ENCODE measurements at regions not wholly inside any gene's neighbourhood (a gene's known extent, or its start where the extent isn't known, plus 50 kb on each side); places are given as distances from the start of the nearest gene placed in this dataset.

DNA sequence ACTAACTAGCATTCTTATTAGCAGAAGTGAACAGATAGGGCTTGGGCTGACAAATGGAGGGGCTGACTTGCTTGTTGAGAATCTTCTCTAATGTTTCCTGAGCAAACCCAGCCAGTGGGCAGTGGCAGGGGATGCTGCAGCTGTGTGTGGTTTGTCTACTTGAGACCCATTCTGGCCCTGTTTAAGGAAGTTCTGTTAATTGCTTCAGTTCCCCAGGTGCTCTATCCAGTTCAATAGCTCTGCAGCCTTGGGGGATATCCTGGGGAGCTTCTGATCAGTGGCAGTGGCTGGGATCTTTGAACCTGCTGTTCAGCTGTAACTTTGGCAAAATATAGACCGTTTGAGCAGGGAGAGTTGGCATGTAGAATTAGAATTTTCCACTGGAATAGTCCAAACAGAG is 137.4 kb downstream of the ZNF326 start:
- H3K9me3 Mint-ChIP-seq, result peaks cover 0 to 4% (median 1%) of the 10 kb centered on the region in 7 donors
- H3K27me3 Mint-ChIP-seq, result peaks cover 6 to 23% (median 17%) of the 10 kb centered on the region in 3 donors
- no peak overlapping the region for H3K4me3 Mint-ChIP-seq
- H3K27ac Mint-ChIP-seq, result no peak overlapping the region
- no peaks in the 10 kb centered on the region for H3K4me1 Mint-ChIP-seq
- ATAC-seq (ENCODE audit: low read depth in 2 of 2) (no peak), DNase-seq (no peak)
- H3K36me3 Mint-ChIP-seq, result no peaks in the 10 kb centered on the region

DNA sequence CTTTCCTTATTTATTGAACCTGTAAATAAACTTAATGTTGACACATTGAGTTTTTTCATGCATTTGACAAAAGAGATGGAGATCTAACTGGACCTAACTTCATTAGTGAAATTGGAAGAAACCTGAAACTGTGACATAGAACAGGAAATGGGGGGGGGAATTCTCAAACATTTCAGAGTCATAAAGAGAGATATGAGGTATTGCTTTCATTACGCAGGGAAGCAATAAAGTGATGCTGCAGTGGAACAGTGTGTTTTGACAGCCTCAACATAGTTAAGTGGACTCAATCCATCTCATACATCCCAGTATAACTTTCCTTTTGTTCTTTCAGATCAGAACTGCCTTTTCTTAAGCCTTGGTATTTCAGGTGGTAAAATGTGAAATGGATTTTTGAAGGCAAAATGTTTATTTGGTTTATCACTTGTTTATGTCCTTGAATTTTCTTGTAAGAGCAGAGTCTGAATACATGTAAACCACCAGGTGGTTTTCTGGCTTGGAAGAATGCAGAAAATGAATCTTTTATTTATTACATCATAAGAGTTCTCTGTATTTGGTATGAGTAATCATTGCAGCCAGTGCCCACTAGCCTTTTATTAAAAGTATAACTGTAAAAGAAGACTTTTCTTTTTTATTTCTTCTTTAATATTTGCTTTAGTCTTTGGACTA is 132.5 kb downstream of the ZNF326 start:
- H3K4me3 Mint-ChIP-seq, result no peak overlapping the region
- DNase-seq, result no peak
- H3K27me3 Mint-ChIP-seq, result peaks cover 12 to 34% (median 30%) of the 10 kb centered on the region in 3 donors

DNA sequence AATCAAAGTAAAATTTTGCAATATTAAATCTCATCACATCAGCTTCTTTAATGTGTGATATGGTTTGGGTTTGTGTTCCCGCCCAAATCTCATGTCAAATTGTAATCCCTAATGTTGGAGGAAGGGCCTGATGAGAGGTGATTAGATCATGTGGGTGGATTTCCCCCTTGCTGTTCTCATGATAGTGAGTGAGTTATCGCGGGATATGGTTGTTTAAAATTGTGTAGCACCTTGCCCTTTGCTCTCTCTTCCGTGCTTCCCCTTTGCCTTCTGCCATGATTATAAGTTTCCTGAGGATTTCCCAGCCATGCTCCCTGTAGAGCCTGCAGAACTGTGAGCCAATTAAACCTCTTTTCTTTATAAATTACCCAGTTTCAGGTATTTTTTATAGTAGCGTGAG is 131.9 kb downstream of the ZNF326 start:
- peaks cover 16 to 35% (median 32%) of the 10 kb centered on the region in 3 donors for H3K27me3 Mint-ChIP-seq
- ATAC-seq (ENCODE audit: low read depth in 2 of 2) (no peak), DNase-seq (no peak)
- H3K4me3 Mint-ChIP-seq, result no peak overlapping the region
- peaks cover 0 to 2% (median 0%) of the 10 kb centered on the region in 7 donors for H3K9me3 Mint-ChIP-seq
- no peaks in the 10 kb centered on the region for H3K4me1 Mint-ChIP-seq
- H3K36me3 Mint-ChIP-seq, result no peaks in the 10 kb centered on the region
- H3K27ac Mint-ChIP-seq, result no peak overlapping the region

More for the DNA sequence above, 132.5 kb downstream of the ZNF326 start:
- ATAC-seq (ENCODE audit: low read depth in 2 of 2), result no peak
- H3K9me3 Mint-ChIP-seq, result peaks cover 0 to 2% (median 0%) of the 10 kb centered on the region in 7 donors
- H3K36me3 Mint-ChIP-seq, result no peaks in the 10 kb centered on the region
- H3K4me1 Mint-ChIP-seq, result no peaks in the 10 kb centered on the region
- H3K27ac Mint-ChIP-seq, result no peak overlapping the region

DNA sequence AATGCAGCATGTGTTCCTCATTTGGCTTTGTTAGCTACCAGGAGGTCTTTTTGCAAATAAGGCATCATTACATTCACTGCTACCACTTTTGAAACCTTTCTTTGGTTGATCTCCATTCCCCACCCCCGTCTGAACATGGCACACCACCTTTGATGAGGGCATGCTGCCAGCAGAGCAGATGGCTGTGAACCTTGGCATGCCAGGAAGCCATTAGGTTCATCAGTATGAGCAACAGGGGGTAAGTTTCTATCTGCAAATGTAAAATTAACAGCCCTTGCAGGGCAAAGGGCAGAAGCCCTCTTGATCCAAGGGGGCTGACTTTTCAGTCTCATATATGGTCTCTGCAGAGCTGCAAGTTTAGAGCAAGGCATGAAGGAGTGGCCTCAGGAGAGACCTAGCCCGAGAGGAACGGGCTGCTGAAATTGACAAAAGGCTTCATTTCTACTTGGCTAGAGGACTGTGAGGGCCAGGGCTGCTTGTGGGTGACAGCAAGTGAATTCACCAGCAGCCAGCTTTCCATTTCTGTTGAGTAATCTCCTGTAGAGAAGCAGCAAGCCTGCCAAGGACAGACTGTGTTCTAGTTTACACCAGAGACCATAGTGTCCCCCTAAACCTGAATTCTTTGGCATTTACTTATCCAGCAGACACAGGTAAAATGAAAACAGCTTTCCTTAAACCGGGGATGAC is 127.9 kb downstream of the ZNF326 start:
- H3K4me3 Mint-ChIP-seq, result no peak overlapping the region
- H3K36me3 Mint-ChIP-seq, result peaks cover 0 to 9% of the 10 kb centered on the region in 2 donors
- H3K27ac Mint-ChIP-seq, result no peak overlapping the region
- H3K9me3 Mint-ChIP-seq, result peaks cover 3 to 20% (median 9%) of the 10 kb centered on the region in 7 donors
- DNase-seq (no peak), ATAC-seq (ENCODE audit: low read depth in 2 of 2) (no peak)
- peaks cover 18 to 33% (median 23%) of the 10 kb centered on the region in 3 donors for H3K27me3 Mint-ChIP-seq
- no peaks in the 10 kb centered on the region for H3K4me1 Mint-ChIP-seq

DNA sequence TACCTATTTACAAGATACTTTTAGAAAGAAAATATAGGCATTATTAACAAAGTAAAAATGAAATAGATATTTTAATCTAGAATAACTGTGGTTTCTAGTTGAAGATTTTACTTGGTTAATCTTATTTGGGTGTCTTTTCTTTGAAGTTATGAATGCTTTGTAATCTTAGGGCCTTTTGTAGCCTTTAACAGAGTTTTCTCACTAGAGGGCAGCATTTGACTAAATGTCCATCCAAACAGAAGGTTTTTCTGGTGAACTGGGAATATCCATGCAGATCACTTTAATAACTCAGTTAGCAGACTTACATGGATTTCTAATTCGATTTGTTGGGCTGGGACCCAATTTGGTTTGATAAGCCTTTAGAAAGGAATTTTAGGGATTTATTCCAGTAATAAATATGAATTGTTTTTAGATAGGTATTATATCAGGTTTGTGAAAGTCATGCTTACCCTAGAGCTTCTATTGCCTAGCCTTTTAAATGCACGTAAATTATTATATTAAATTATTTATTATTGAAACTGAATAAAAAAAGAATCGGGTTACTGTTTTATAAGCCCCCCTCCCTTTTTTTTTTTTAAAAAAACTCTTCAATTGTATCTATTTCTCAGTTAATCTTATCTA is 119.7 kb downstream of the ZNF326 start:
- ATAC-seq (ENCODE audit: low read depth in 2 of 2) (no peak), DNase-seq (no peak)
- no peak overlapping the region for H3K27ac Mint-ChIP-seq
- H3K36me3 Mint-ChIP-seq, result peaks cover 0 to 4% of the 10 kb centered on the region in 2 donors
- no peak overlapping the region for H3K4me3 Mint-ChIP-seq
- no peaks in the 10 kb centered on the region for H3K4me1 Mint-ChIP-seq
- peaks cover 12 to 31% (median 28%) of the 10 kb centered on the region in 3 donors for H3K27me3 Mint-ChIP-seq
- H3K9me3 Mint-ChIP-seq, result peaks cover 0 to 4% (median 3%) of the 10 kb centered on the region in 7 donors

DNA sequence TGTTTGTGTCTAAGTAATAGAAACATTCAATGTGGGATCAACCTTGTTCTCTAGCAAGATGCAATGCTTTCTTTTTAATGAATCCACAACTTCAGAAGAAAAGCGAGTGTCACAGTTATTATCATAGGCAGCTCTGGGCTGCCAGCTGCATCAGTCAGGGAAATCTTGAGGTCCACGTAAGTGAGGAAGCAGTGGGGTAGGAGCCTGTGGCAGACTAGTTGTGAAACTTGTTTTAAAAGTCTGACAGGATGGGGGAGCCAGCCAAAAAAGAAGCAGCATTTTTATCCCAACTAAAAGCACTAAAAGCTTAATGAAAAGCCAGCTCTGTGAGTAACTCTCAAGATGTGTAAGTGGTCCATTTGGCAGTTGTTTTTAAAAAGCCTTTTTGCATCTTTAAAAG is 113.1 kb downstream of the ZNF326 start:
- Mint-ChIP-seq H3K4me1 (no peaks in the 10 kb centered on the region), H3K27ac (peak overlapping the region in 1 of 6 donors; percentile 88), H3K9me3 (no peaks in the 10 kb centered on the region), H3K4me3 (no peak overlapping the region), H3K36me3 (no peaks in the 10 kb centered on the region), H3K27me3 (peaks cover 11 to 18% (median 13%) of the 10 kb centered on the region in 3 donors)
- no peak for ATAC-seq (ENCODE audit: low read depth in 2 of 2)
- DNase-seq, result no peak

DNA sequence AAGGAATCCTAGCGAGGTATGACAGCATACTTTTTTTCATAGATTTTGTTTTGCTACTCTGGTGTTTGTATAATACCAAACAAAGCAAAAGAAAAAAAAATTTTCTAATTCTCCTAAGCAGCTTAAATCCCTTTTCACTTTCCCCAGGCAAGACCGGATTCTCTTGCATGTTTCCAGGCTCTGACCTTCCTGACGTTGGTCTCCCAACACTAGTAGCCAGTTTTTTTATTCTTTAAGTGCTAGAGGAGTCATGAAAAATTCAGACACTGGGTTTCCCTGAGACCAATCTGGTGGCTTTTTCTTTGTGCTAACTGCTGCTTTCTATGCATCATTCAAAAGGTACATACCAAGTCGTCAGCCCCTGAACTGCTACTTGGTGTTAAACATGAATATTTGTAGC is 111.4 kb downstream of the ZNF326 start:
- no peaks in the 10 kb centered on the region for H3K4me1 Mint-ChIP-seq
- no peak for ATAC-seq (ENCODE audit: low read depth in 2 of 2)
- DNase-seq, result no peak
- no peaks in the 10 kb centered on the region for H3K9me3 Mint-ChIP-seq
- no peak overlapping the region for H3K4me3 Mint-ChIP-seq
- H3K36me3 Mint-ChIP-seq, result no peaks in the 10 kb centered on the region
- no peak overlapping the region for H3K27ac Mint-ChIP-seq
- peaks cover 6 to 18% (median 13%) of the 10 kb centered on the region in 3 donors for H3K27me3 Mint-ChIP-seq

DNA sequence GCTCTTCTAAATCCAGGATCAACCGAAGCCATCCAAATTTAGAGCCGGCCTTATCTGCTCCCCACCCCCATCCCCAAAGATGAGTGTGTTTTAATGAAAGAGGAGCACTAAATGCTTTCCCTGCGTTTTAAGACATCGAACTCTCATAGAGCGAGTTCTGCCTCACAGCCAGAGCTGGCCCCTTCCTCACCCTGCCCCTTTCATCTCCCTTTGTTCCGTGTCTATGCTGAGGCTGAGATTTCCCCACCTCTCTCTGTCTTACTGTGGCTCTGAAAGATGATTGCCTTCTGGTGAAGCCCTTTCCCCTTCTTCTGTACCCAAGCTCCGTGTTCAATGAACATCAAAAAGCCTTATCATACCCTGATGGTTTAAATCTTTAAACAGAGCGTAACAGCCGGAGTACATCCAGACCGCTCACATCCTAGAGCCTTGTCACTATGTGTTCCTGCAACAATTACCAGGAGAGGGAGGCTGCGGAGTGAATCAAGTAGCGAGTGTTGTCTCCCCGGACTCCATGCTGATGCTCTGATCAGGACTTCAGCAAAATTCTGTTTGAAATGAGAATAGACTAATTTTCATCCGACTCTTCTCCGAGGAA is 110.1 kb downstream of the ZNF326 start:
- DNase-seq (no peak), ATAC-seq (ENCODE audit: low read depth in 2 of 2) (no peak)
- Mint-ChIP-seq H3K4me3 (no peak overlapping the region), H3K4me1 (no peaks in the 10 kb centered on the region), H3K9me3 (no peaks in the 10 kb centered on the region), H3K36me3 (no peaks in the 10 kb centered on the region), H3K27me3 (peaks cover 6 to 17% (median 10%) of the 10 kb centered on the region in 3 donors), H3K27ac (no peak overlapping the region)

DNA sequence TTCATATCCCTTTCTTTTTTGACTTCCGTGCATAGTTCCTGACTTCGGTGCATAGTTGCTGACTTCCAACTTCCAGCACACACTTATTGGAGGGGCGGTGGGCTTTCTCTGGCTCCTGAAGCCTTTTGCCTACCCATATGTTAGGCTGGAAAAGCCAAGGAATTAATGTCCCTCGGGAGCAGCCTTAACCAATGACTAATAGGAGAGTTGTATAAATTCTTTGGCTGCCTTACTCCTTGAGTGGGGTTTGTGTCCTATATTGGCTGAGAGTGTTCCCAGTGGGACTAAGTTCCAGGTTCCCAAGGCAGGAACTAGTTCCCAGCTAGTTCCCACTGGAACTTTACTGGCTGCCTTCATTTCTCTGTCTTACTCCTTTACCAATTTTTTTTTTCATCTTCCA is 105.7 kb downstream of the ZNF326 start:
- H3K4me3 Mint-ChIP-seq, result no peak overlapping the region
- no peak overlapping the region for H3K27ac Mint-ChIP-seq
- H3K4me1 Mint-ChIP-seq, result no peaks in the 10 kb centered on the region

DNA sequence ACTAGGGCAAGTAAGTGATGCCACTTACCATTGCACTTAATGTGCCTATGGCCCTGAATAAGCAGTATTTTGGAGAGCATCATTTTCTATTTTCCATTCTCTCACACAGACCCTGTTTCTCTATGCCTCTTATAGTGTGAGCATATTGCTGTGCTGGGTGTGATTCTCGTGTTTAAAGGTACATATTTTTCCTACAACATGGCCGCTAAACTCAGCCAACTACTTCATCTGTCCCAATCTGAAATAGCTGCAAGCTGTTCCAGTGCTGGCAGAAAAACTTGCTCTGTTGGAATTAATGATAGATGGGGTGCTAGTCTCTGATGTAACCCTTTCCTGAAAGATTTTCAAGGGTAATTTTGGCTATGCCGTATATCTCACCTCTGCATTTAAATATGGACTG is 97.5 kb downstream of the ZNF326 start:
- Mint-ChIP-seq H3K27me3 (peaks cover 0 to 23% (median 16%) of the 10 kb centered on the region in 3 donors), H3K36me3 (no peaks in the 10 kb centered on the region), H3K27ac (no peak overlapping the region), H3K9me3 (peaks cover 0 to 11% (median 0%) of the 10 kb centered on the region in 7 donors), H3K4me1 (no peaks in the 10 kb centered on the region), H3K4me3 (no peak overlapping the region)
- DNase-seq (no peak), ATAC-seq (ENCODE audit: low read depth in 2 of 2) (no peak)

More for the DNA sequence above, 105.7 kb downstream of the ZNF326 start:
- ATAC-seq (ENCODE audit: low read depth in 2 of 2), result no peak
- Mint-ChIP-seq H3K36me3 (no peaks in the 10 kb centered on the region), H3K9me3 (peaks cover 0 to 11% (median 0%) of the 10 kb centered on the region in 7 donors), H3K27me3 (peaks cover 0 to 10% (median 0%) of the 10 kb centered on the region in 3 donors)
- DNase-seq, result no peak

All from naive B cell (primary cell).